GM18873 (cell line): ENCODE measurements at regions not wholly inside any gene's neighbourhood (a gene's known extent, or its start where the extent isn't known, plus 50 kb on each side); places are given as distances from the start of the nearest gene placed in this dataset.
"Not testable (repeated sequence)": the region's sequence is repeated elsewhere in the genome, so short reads cannot be mapped to it uniquely, and the experiment has no call there.

Source experiments
- ATAC-seq: cut with Tn5 transposase; IDR thresholded peaks from one replicate; pipeline ENCODE4 v1.9.1; 2021; ENCODE audit warnings: mild to moderate bottlenecking, moderate library complexity, moderate number of reproducible peaks; ENCODE audit not compliant: unreplicated experiment, low FRiP score

GRCh38 chrX:79026742-79027141 lies 81.6 kb downstream of the P2RY10 start:
- ATAC-seq = not testable (repeated sequence)

- ATAC-seq = no peak
Observed at GRCh38 chrX:79035421-79035820, 90.2 kb downstream of the P2RY10 start.

GRCh38 chrX:79036157-79036880 lies 91.1 kb downstream of the P2RY10 start:
- no peak for ATAC-seq

GRCh38 chrX:79065696-79066095 lies 78.8 kb upstream of the GPR174 start:
- peak; percentile 98 for ATAC-seq

GRCh38 chrX:79078114-79078513 lies 66.4 kb upstream of the GPR174 start:
- no peak for ATAC-seq

- no peak for ATAC-seq
Observed at GRCh38 chrX:79079477-79079876, 65.0 kb upstream of the GPR174 start.

GRCh38 chrX:79080141-79080540 lies 64.3 kb upstream of the GPR174 start:
- no peak for ATAC-seq

- no peak for ATAC-seq
Observed at GRCh38 chrX:79081895-79082512, 62.5 kb upstream of the GPR174 start.

- ATAC-seq = no peak
Observed at GRCh38 chrX:79082899-79083298, 61.6 kb upstream of the GPR174 start.

GRCh38 chrX:79084923-79085322 lies 59.6 kb upstream of the GPR174 start:
- no peak for ATAC-seq

- ATAC-seq = no peak
Observed at GRCh38 chrX:79089896-79090584, 54.4 kb upstream of the GPR174 start.

- ATAC-seq = no peak
Observed at GRCh38 chrX:79094075-79094832, 50.2 kb upstream of the GPR174 start.
